ENCODE measurements at regions not wholly inside any gene's neighbourhood (a gene's known extent, or its start where the extent isn't known, plus 50 kb on each side); places are given as distances from the start of the nearest gene placed in this dataset.

DNA sequence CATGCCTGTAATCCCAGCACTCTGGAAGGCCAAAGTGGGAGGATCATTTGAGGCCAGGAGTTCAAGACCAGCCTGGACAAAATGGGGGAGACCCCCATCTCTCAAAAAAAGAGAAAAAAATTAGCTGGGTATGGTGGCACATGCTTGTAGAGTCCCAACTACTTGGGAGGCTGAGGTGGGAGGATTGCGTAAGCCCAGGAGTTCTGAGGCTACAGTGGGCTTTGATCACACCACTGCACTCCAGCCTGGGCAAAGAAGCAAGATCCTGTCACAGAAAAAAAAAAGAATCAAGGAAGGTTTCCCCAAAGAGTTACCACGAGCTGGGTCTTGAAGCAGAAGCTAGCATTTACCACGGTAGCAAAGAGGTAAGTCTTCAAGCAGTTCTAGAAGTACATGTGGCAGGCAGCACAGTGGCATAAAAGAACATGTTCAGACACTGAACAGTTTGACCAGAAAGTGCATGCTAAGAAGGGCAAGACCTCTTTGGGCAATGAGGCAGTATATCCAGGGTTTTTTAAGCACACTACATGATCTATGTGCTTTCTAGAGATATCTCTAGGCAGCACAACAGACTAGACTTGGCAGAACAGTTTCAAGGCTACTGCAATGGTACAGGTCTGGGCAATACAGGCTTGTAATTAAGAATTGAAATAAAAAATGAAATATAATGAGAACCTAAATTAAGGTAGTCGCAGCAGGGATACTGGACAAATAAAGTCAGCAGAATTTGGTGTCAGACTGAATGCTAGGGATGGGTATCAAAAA is 418.5 kb downstream of the SHQ1 start:
- TF ChIP-seq POLR2AphosphoS5 (IDR thresholded peaks at IDR 0.05; ENCODE audit: low read depth) (no peak), ZNF331 (CRISPR knock-in tag; IDR thresholded peaks at IDR 0.05; ENCODE audit: low read depth) (no peak), ZNF114 (CRISPR knock-in tag; IDR thresholded peaks at IDR 0.05) (no peak)
- TF ChIP-seq, protein P1, sequence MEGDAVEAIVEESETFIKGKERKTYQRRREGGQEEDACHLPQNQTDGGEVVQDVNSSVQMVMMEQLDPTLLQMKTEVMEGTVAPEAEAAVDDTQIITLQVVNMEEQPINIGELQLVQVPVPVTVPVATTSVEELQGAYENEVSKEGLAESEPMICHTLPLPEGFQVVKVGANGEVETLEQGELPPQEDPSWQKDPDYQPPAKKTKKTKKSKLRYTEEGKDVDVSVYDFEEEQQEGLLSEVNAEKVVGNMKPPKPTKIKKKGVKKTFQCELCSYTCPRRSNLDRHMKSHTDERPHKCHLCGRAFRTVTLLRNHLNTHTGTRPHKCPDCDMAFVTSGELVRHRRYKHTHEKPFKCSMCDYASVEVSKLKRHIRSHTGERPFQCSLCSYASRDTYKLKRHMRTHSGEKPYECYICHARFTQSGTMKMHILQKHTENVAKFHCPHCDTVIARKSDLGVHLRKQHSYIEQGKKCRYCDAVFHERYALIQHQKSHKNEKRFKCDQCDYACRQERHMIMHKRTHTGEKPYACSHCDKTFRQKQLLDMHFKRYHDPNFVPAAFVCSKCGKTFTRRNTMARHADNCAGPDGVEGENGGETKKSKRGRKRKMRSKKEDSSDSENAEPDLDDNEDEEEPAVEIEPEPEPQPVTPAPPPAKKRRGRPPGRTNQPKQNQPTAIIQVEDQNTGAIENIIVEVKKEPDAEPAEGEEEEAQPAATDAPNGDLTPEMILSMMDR (conservative IDR thresholded peaks at IDR 0.05; ENCODE audit: low read depth in 2 of 2): no peak
- TF ChIP-seq, protein P2, sequence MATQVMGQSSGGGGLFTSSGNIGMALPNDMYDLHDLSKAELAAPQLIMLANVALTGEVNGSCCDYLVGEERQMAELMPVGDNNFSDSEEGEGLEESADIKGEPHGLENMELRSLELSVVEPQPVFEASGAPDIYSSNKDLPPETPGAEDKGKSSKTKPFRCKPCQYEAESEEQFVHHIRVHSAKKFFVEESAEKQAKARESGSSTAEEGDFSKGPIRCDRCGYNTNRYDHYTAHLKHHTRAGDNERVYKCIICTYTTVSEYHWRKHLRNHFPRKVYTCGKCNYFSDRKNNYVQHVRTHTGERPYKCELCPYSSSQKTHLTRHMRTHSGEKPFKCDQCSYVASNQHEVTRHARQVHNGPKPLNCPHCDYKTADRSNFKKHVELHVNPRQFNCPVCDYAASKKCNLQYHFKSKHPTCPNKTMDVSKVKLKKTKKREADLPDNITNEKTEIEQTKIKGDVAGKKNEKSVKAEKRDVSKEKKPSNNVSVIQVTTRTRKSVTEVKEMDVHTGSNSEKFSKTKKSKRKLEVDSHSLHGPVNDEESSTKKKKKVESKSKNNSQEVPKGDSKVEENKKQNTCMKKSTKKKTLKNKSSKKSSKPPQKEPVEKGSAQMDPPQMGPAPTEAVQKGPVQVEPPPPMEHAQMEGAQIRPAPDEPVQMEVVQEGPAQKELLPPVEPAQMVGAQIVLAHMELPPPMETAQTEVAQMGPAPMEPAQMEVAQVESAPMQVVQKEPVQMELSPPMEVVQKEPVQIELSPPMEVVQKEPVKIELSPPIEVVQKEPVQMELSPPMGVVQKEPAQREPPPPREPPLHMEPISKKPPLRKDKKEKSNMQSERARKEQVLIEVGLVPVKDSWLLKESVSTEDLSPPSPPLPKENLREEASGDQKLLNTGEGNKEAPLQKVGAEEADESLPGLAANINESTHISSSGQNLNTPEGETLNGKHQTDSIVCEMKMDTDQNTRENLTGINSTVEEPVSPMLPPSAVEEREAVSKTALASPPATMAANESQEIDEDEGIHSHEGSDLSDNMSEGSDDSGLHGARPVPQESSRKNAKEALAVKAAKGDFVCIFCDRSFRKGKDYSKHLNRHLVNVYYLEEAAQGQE (IDR thresholded peaks at IDR 0.05; ENCODE audit: unreplicated experiment): no peak
